RWPE2 (cell line): ENCODE measurements at regions not wholly inside any gene's neighbourhood (a gene's known extent, or its start where the extent isn't known, plus 50 kb on each side); places are given as distances from the start of the nearest gene placed in this dataset.
"Not testable (repeated sequence)": the region's sequence is repeated elsewhere in the genome, so short reads cannot be mapped to it uniquely, and the experiment has no call there.

ENCODE experiments used
- ATAC-seq: fragments of 200-7000 bp; cut with Tn5 transposase; 3 replicates; pipeline ENCODE4 v1.9.1; 2021; ENCODE audit warnings: low read depth
- DNase-seq: peaks from one replicate; pipeline ENCODE4 v3.0.0-alpha.2; 2020; ENCODE audit warnings: low spot score
- H3K27ac ChIP-seq: fragments of 450-650 bp; 2 replicates; pipeline ENCODE4 v1.5.1; 2017; ENCODE audit warnings: mild to moderate bottlenecking; ENCODE audit not compliant: poor library complexity, severe bottlenecking
- H3K27me3 ChIP-seq: fragments of 250-450 bp; sonication (Bioruptor Pico); 2 replicates; pipeline ENCODE4 v1.5.1; 2021; ENCODE audit warnings: mild to moderate bottlenecking, moderate library complexity; ENCODE audit not compliant: insufficient read depth, poor library complexity, severe bottlenecking
- H3K36me3 ChIP-seq: fragments of 250-450 bp; sonication (Bioruptor Pico); 2 replicates; pipeline ENCODE4 v1.5.1; 2020; ENCODE audit warnings: low read depth, mild to moderate bottlenecking, moderate library complexity
- H3K4me1 ChIP-seq: fragments of 250-450 bp; sonication (Bioruptor Pico); 2 replicates; pipeline ENCODE4 v1.5.1; 2021; ENCODE audit warnings: mild to moderate bottlenecking, moderate library complexity; ENCODE audit not compliant: insufficient read depth, poor library complexity, severe bottlenecking
- H3K4me3 ChIP-seq: fragments of 250-450 bp; sonication (Bioruptor Pico); 2 replicates; pipeline ENCODE4 v1.5.1; 2021; ENCODE audit warnings: mild to moderate bottlenecking, moderate library complexity; ENCODE audit not compliant: severe bottlenecking
- H3K9me3 ChIP-seq: fragments of 250-450 bp; sonication (Bioruptor Pico); 2 replicates; pipeline ENCODE4 v1.5.1; 2021; ENCODE audit warnings: mild to moderate bottlenecking, moderate library complexity; ENCODE audit not compliant: severe bottlenecking
- CTCF ChIP-seq: fragments of 450-650 bp; IDR thresholded peaks from one replicate; pipeline ENCODE4 v1.5.1; 2017; ENCODE audit warnings: mild to moderate bottlenecking, moderate library complexity; ENCODE audit not compliant: poor library complexity, severe bottlenecking

DNA sequence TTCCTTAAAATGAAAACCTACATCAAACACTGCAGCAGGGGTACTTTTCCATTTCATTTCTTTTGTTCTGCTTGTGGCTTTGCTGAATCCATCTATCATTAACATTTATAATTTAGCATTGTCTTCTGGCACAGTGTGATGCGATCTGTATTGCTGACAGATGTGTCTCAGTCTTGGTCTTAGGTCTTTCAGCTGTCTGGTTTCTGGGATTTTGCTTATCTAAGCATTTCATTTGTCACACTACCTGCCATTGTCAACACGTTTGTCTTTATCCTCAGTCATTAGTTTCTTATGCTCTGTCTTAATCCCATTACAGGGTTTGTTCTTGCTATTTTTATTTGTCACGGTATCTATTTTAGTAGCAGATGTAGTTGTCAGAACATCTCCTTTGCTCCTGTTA is 303.1 kb downstream of the IZUMO3 start:
- Histone ChIP-seq H3K4me3 (no peak overlapping the region), H3K4me1 (peaks cover 6% of the 10 kb centered on the region), H3K9me3 (no peaks in the 10 kb centered on the region), H3K27ac (no peak overlapping the region), H3K36me3 (no peaks in the 10 kb centered on the region), H3K27me3 (no peaks in the 10 kb centered on the region)
- DNase-seq (no peak), ATAC-seq (no peak)
- no peak for TF ChIP-seq CTCF

DNA sequence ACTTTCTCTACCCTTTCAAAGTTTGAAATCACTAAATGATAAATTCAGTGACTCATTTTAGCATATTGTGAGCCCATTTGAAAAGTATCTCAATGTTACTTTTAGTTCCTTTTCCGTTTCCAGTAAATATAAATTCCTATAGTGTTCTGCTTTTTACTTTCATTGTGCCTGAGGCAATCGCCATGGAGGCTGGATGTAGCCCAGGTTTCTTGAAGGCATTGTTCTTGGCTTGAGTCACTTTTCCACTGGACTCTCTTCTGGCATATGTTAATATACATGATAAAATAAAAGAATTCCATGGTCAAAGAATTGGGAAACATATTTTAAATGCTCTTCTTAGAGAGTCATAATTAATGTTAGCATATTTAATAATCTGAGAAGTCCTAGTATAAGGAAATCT is 327.0 kb downstream of the IZUMO3 start:
- H3K27me3 ChIP-seq = no peaks in the 10 kb centered on the region
- ATAC-seq (peak; percentile 97), DNase-seq (peak; percentile 54)
- H3K4me1 ChIP-seq = peaks cover 5% of the 10 kb centered on the region
- no peaks in the 10 kb centered on the region for H3K9me3 ChIP-seq
- peak overlapping the region; percentile 83 for H3K27ac ChIP-seq
- no peak for TF ChIP-seq CTCF
- no peaks in the 10 kb centered on the region for H3K36me3 ChIP-seq
- H3K4me3 ChIP-seq = no peak overlapping the region

GRCh38 chr9:24210641-24211040 is 335.1 kb downstream of the IZUMO3 start:
- ATAC-seq (no peak), DNase-seq (no peak)
- no peak for TF ChIP-seq CTCF
- no peaks in the 10 kb centered on the region for H3K4me1 ChIP-seq
- no peak overlapping the region for H3K27ac ChIP-seq
- H3K27me3 ChIP-seq = no peaks in the 10 kb centered on the region
- H3K9me3 ChIP-seq = no peaks in the 10 kb centered on the region
- no peak overlapping the region for H3K4me3 ChIP-seq
- H3K36me3 ChIP-seq = no peaks in the 10 kb centered on the region

DNA sequence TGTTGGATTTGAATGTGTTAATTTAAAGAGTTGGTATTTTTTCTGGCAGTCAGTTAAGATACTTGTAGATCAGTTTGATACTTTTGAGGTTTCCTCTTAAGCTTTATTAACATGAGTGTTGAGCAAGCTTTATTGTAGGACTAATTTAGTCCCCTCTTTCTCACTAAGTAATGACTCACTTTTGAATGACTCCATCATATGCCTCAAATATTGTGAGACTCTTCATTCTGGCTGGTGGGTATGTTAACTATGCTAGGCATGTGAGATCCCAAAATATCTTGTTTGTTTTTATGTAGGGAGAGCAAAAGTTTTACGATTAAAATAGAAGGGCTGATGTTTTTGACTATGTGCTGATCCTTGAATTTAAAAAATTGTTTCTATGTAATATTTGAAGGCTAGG is 355.7 kb downstream of the IZUMO3 start:
- peaks cover under 1% of the 10 kb centered on the region for H3K9me3 ChIP-seq
- ATAC-seq = peak; percentile 35; the same call in 1 of the 3 replicates
- no peak for DNase-seq
- no peak overlapping the region for H3K27ac ChIP-seq
- no peaks in the 10 kb centered on the region for H3K27me3 ChIP-seq
- no peaks in the 10 kb centered on the region for H3K4me1 ChIP-seq
- H3K36me3 ChIP-seq = no peaks in the 10 kb centered on the region
- TF ChIP-seq CTCF = no peak
- H3K4me3 ChIP-seq = no peak overlapping the region

GRCh38 chr9:24180572-24180971 is 354.5 kb upstream of the ELAVL2 start:
- H3K27ac ChIP-seq, H3K36me3 ChIP-seq, H3K27me3 ChIP-seq, H3K4me3 ChIP-seq, H3K9me3 ChIP-seq, H3K4me1 ChIP-seq, ATAC-seq, DNase-seq: not testable (repeated sequence)

DNA sequence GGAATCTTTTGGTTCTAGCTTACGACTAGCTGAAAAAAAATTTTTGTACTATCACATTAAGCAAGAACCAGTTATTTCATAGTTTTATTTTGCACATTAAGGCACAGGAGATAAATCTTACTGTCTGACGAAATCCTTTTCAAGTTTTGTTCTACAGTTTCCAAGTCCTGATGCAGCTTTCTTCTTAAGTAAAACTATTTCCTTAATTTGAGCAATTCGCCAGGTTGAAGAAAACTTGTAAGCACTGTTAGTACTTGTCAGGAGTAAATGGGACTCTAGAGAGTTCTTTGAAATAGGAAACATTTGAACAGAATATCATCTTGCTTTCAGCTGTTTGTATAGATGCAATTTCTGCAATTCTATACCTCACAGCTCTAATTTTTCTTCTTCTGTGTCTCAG is 318.8 kb upstream of the ELAVL2 start:
- ATAC-seq (no peak), DNase-seq (no peak)
- no peaks in the 10 kb centered on the region for H3K36me3 ChIP-seq
- H3K27me3 ChIP-seq = peaks cover 4% of the 10 kb centered on the region
- no peak overlapping the region for H3K27ac ChIP-seq
- H3K9me3 ChIP-seq = no peaks in the 10 kb centered on the region
- H3K4me3 ChIP-seq = no peak overlapping the region
- H3K4me1 ChIP-seq = no peaks in the 10 kb centered on the region
- TF ChIP-seq CTCF = no peak

- H3K27ac ChIP-seq, H3K27me3 ChIP-seq, DNase-seq, H3K36me3 ChIP-seq, H3K4me3 ChIP-seq, ATAC-seq, H3K9me3 ChIP-seq, H3K4me1 ChIP-seq: not testable (repeated sequence)
Observed at GRCh38 chr9:24135072-24135471, 309.0 kb upstream of the ELAVL2 start.
